GM12875 (cell line): ENCODE measurements at regions not wholly inside any gene's neighbourhood (a gene's known extent, or its start where the extent isn't known, plus 50 kb on each side); places are given as distances from the start of the nearest gene placed in this dataset.

Source experiments
- H3K4me3 ChIP-seq: one replicate; pipeline ENCODE4 v1.5.1; 2011; ENCODE audit warnings: low read depth, low read length, control low read depth
- CTCF ChIP-seq: IDR thresholded peaks from 2 replicates; pipeline ENCODE4 v1.5.1; 2011; ENCODE audit warnings: low read depth, mild to moderate bottlenecking, control low read depth, inconsistent platforms, low read length, moderate library complexity, borderline replicate concordance; ENCODE audit not compliant: insufficient read depth

- no peak overlapping the region for H3K4me3 ChIP-seq
- TF ChIP-seq CTCF: no peak
Observed at GRCh38 chrX:30150196-30150895, 65.0 kb upstream of the MAGEB2 start.

DNA sequence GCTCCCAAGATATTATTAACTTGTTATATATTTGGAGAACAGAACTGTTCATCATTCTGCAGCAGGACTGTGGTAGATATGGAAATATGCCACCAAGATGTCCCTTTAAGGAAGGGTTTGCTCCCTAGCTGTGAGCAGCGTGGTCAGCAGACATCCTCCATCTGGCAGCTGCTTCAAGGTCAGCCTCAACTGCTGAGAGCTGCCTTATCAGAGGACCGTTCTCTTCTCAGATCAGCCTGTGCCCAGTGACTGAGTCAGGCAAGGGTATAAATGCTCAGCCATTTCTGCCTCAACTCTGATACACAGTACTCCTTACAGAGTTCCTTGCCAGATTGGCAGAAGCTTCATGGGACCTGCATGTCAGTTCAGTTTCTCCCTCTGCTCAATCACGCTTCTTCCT lies 63.4 kb upstream of the MAGEB2 start:
- TF ChIP-seq CTCF: no peak

DNA sequence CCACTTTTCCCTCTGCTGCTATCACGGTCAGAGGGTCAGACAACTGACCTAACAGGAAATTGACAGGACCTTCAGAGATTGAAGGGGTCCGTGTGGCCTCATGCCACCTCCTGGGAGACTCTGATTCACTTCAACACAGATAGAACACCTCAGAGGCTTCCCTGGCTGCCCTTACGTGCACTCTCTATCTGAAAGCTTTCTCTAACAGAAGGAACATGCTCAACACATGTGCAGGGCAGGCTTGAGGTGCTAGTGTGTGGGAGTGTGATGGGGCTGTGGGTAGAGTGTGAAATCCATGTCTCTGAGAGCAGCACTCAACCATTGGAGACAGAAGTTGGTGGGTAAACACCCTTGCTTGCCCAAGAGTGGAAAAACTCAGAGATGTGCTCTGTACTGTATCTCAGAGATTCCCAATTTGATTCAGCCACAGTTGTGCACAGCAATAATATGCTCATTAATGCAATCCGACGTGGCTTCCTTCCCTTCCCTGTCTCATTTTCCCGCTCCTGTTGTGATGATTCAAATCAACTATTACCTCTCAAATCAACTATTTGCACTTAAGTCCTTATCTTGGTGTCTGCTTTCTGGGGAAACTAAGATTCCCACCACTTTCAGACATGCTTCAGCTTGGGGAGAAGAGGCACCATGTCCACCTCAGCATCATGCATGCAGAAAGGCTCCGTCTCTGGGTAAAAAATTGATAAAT lies 62.0 kb upstream of the MAGEB2 start:
- TF ChIP-seq CTCF: no peak
- no peak overlapping the region for H3K4me3 ChIP-seq

More for the DNA sequence above, 63.4 kb upstream of the MAGEB2 start:
- H3K4me3 ChIP-seq: no peak overlapping the region

DNA sequence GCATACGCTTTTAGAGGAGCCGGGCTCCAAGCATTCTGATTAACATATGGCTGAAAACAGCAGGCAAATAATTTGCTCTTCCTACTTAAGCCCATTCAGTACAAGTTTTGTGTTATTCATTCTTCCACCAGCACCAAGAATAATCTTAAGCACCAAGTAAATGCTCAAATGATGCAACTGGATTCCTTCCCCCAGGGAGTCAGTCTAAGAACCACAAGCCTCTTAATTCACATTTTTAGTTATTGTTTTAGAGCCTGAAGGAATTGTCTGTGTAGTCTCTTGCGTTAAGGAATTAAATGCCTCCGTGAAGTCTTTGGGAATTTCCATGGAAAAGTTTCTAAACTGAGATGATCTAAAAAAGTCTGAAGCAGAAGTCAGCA lies 61.5 kb upstream of the MAGEB2 start:
- no peak for TF ChIP-seq CTCF
- no peak overlapping the region for H3K4me3 ChIP-seq

GRCh38 chrX:30156009-30156408 lies 59.4 kb upstream of the MAGEB2 start:
- no peak for TF ChIP-seq CTCF

GRCh38 chrX:30156880-30157560 lies 58.3 kb upstream of the MAGEB2 start:
- no peak for TF ChIP-seq CTCF
- H3K4me3 ChIP-seq: no peak overlapping the region

More at GRCh38 chrX:30156009-30156408, 59.4 kb upstream of the MAGEB2 start:
- no peak overlapping the region for H3K4me3 ChIP-seq
